ENCODE measurements at regions not wholly inside any gene's neighbourhood (a gene's known extent, or its start where the extent isn't known, plus 50 kb on each side); places are given as distances from the start of the nearest gene placed in this dataset.

DNA sequence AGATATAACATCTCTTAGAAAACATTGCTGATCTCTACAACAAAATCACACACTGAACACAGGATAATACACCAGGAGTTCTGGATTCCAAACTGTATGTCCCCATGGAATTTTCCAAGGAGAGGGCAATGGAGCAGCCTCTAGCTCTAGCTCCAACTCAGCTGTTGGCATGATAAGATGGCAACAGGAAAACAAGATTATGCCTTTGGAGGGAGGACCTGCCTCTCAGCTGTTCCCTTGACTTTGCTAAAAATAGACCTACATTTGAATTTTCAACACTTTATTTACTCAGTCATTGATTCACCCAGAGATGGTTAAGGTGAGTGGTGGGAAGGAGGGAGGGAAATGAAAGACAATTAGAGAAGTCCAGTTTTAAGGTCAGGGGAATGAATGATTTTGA is 246.7 kb downstream of the ALDH8A1 start:
- H3K4me3 ChIP-seq (ENCODE audit: low read depth in 1 of 5, low read length in 5 of 5) = no peak overlapping the region
- H3K4me1 ChIP-seq (ENCODE audit: control insufficient read depth in 5 of 5, insufficient read depth in 5 of 5, low read length in 5 of 5) = no peaks in the 10 kb centered on the region
- H3K27me3 ChIP-seq (ENCODE audit: control insufficient read depth in 5 of 5, insufficient read depth in 4 of 5, low read length in 5 of 5) = no peaks in the 10 kb centered on the region
- no peaks in the 10 kb centered on the region for H3K36me3 ChIP-seq (ENCODE audit: control insufficient read depth in 5 of 5, insufficient read depth in 5 of 5, low read length in 5 of 5)
- no peak overlapping the region for H3K27ac ChIP-seq (ENCODE audit: low read depth, low read length)
- no peaks in the 10 kb centered on the region for H3K9me3 ChIP-seq (ENCODE audit: control insufficient read depth in 5 of 5, low read length in 5 of 5)
- H3K9ac ChIP-seq (ENCODE audit: low read length in 5 of 5) = no peak overlapping the region

GRCh38 chr6:134702279-134702678 is 247.6 kb downstream of the ALDH8A1 start:
- Histone ChIP-seq H3K4me1 (ENCODE audit: control insufficient read depth in 5 of 5, insufficient read depth in 5 of 5, low read length in 5 of 5) (no peaks in the 10 kb centered on the region), H3K36me3 (ENCODE audit: control insufficient read depth in 5 of 5, insufficient read depth in 5 of 5, low read length in 5 of 5) (no peaks in the 10 kb centered on the region), H3K9ac (ENCODE audit: low read length in 5 of 5) (no peak overlapping the region), H3K27me3 (ENCODE audit: control insufficient read depth in 5 of 5, insufficient read depth in 4 of 5, low read length in 5 of 5) (no peaks in the 10 kb centered on the region), H3K4me3 (ENCODE audit: low read depth in 1 of 5, low read length in 5 of 5) (no peak overlapping the region), H3K9me3 (ENCODE audit: control insufficient read depth in 5 of 5, low read length in 5 of 5) (no peaks in the 10 kb centered on the region), H3K27ac (ENCODE audit: low read depth, low read length) (no peak overlapping the region)

GRCh38 chr6:134701301-134701700 is 248.6 kb downstream of the ALDH8A1 start:
- no peaks in the 10 kb centered on the region for H3K36me3 ChIP-seq (ENCODE audit: control insufficient read depth in 5 of 5, insufficient read depth in 5 of 5, low read length in 5 of 5)
- no peaks in the 10 kb centered on the region for H3K9me3 ChIP-seq (ENCODE audit: control insufficient read depth in 5 of 5, low read length in 5 of 5)
- H3K4me3 ChIP-seq (ENCODE audit: low read depth in 1 of 5, low read length in 5 of 5) = no peak overlapping the region
- no peak overlapping the region for H3K27ac ChIP-seq (ENCODE audit: low read depth, low read length)
- H3K9ac ChIP-seq (ENCODE audit: low read length in 5 of 5) = no peak overlapping the region
- no peaks in the 10 kb centered on the region for H3K27me3 ChIP-seq (ENCODE audit: control insufficient read depth in 5 of 5, insufficient read depth in 4 of 5, low read length in 5 of 5)
- H3K4me1 ChIP-seq (ENCODE audit: control insufficient read depth in 5 of 5, insufficient read depth in 5 of 5, low read length in 5 of 5) = no peaks in the 10 kb centered on the region

DNA sequence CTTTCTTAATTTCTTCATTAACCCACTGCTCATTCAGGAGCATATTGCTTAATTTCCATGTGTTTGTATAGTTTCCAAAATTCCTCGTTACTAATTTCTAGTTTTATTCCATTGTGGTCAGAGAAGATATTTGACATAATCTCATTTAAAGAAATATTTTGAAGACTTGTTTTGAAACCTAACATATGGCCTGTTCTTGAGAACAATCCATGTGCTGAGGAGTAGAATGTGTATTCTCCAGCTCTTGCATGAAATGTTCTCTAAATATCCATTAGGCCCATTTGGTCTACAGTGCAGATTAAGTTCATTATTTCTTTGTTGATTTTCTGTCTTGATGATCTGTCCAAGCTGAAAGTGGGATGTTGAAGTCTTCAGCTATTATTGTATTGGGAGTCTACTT is 251.7 kb downstream of the ALDH8A1 start:
- no peaks in the 10 kb centered on the region for H3K36me3 ChIP-seq (ENCODE audit: control insufficient read depth in 5 of 5, insufficient read depth in 5 of 5, low read length in 5 of 5)
- no peak overlapping the region for H3K4me3 ChIP-seq (ENCODE audit: low read depth in 1 of 5, low read length in 5 of 5)
- H3K27ac ChIP-seq (ENCODE audit: low read depth, low read length) = no peak overlapping the region
- no peaks in the 10 kb centered on the region for H3K4me1 ChIP-seq (ENCODE audit: control insufficient read depth in 5 of 5, insufficient read depth in 5 of 5, low read length in 5 of 5)
- H3K9me3 ChIP-seq (ENCODE audit: control insufficient read depth in 5 of 5, low read length in 5 of 5) = no peaks in the 10 kb centered on the region
- no peak overlapping the region for H3K9ac ChIP-seq (ENCODE audit: low read length in 5 of 5)
- H3K27me3 ChIP-seq (ENCODE audit: control insufficient read depth in 5 of 5, insufficient read depth in 4 of 5, low read length in 5 of 5) = no peaks in the 10 kb centered on the region

DNA sequence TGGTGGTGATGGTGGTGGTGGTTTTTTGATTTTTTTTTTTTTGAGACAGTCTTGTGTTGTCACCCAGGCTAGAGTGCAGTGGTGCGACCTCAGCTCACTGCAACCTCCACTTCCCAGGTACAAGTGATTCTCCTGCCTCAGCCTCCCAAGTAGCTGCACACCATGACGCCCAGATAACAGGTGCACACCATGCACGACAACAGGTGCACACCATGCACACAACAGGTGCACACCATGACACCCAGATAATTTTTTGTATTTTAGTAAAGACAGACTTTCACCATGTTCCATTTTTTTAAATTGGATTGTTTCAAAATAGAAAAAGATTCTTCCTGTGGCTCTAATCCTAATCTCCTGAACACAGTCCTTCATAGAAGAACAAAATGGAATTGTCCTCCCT is 257.9 kb downstream of the ALDH8A1 start:
- Histone ChIP-seq H3K4me1 (ENCODE audit: control insufficient read depth in 5 of 5, insufficient read depth in 5 of 5, low read length in 5 of 5) (no peaks in the 10 kb centered on the region), H3K27ac (ENCODE audit: low read depth, low read length) (no peak overlapping the region), H3K4me3 (ENCODE audit: low read depth in 1 of 5, low read length in 5 of 5) (no peak overlapping the region), H3K36me3 (ENCODE audit: control insufficient read depth in 5 of 5, insufficient read depth in 5 of 5, low read length in 5 of 5) (no peaks in the 10 kb centered on the region), H3K9ac (ENCODE audit: low read length in 5 of 5) (no peak overlapping the region), H3K9me3 (ENCODE audit: control insufficient read depth in 5 of 5, low read length in 5 of 5) (no peaks in the 10 kb centered on the region), H3K27me3 (ENCODE audit: control insufficient read depth in 5 of 5, insufficient read depth in 4 of 5, low read length in 5 of 5) (no peaks in the 10 kb centered on the region)

GRCh38 chr6:134691180-134691579 is 258.7 kb downstream of the ALDH8A1 start:
- Histone ChIP-seq H3K36me3 (ENCODE audit: control insufficient read depth in 5 of 5, insufficient read depth in 5 of 5, low read length in 5 of 5) (no peaks in the 10 kb centered on the region), H3K4me1 (ENCODE audit: control insufficient read depth in 5 of 5, insufficient read depth in 5 of 5, low read length in 5 of 5) (no peaks in the 10 kb centered on the region), H3K27me3 (ENCODE audit: control insufficient read depth in 5 of 5, insufficient read depth in 4 of 5, low read length in 5 of 5) (no peaks in the 10 kb centered on the region), H3K4me3 (ENCODE audit: low read depth in 1 of 5, low read length in 5 of 5) (no peak overlapping the region), H3K27ac (ENCODE audit: low read depth, low read length) (no peak overlapping the region), H3K9me3 (ENCODE audit: control insufficient read depth in 5 of 5, low read length in 5 of 5) (no peaks in the 10 kb centered on the region), H3K9ac (ENCODE audit: low read length in 5 of 5) (no peak overlapping the region)

- Histone ChIP-seq H3K9ac (ENCODE audit: low read length in 5 of 5) (no peak overlapping the region), H3K27me3 (ENCODE audit: control insufficient read depth in 5 of 5, insufficient read depth in 4 of 5, low read length in 5 of 5) (no peaks in the 10 kb centered on the region), H3K4me1 (ENCODE audit: control insufficient read depth in 5 of 5, insufficient read depth in 5 of 5, low read length in 5 of 5) (no peaks in the 10 kb centered on the region), H3K9me3 (ENCODE audit: control insufficient read depth in 5 of 5, low read length in 5 of 5) (no peaks in the 10 kb centered on the region), H3K27ac (ENCODE audit: low read depth, low read length) (no peak overlapping the region), H3K36me3 (ENCODE audit: control insufficient read depth in 5 of 5, insufficient read depth in 5 of 5, low read length in 5 of 5) (no peaks in the 10 kb centered on the region), H3K4me3 (ENCODE audit: low read depth in 1 of 5, low read length in 5 of 5) (no peak overlapping the region)
Observed at GRCh38 chr6:134690048-134690447, 259.9 kb downstream of the ALDH8A1 start.

GRCh38 chr6:134689641-134690040 is 260.3 kb downstream of the ALDH8A1 start:
- Histone ChIP-seq H3K9me3 (ENCODE audit: control insufficient read depth in 5 of 5, low read length in 5 of 5) (no peaks in the 10 kb centered on the region), H3K36me3 (ENCODE audit: control insufficient read depth in 5 of 5, insufficient read depth in 5 of 5, low read length in 5 of 5) (no peaks in the 10 kb centered on the region), H3K9ac (ENCODE audit: low read length in 5 of 5) (no peak overlapping the region), H3K27ac (ENCODE audit: low read depth, low read length) (no peak overlapping the region), H3K4me1 (ENCODE audit: control insufficient read depth in 5 of 5, insufficient read depth in 5 of 5, low read length in 5 of 5) (no peaks in the 10 kb centered on the region), H3K4me3 (ENCODE audit: low read depth in 1 of 5, low read length in 5 of 5) (no peak overlapping the region), H3K27me3 (ENCODE audit: control insufficient read depth in 5 of 5, insufficient read depth in 4 of 5, low read length in 5 of 5) (no peaks in the 10 kb centered on the region)

DNA sequence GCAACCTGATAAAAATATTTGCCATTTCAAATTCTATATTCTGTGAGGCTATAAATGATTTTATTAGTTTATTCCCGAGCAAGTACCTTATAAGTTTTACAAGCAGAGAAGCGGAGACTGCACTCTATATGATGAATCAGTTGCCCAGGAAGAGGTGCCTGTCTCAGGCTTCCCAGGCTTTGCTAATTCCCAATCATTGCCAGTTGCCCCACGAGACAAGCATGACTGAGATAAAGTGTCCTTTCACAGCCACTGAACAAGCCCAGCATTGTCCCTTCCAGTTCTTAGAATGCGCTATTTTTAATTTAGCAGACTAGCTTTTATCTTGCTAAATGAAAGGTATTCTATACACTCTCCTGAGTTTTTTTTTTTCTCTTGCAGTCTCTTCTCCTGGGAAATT is 260.7 kb downstream of the ALDH8A1 start:
- Histone ChIP-seq H3K36me3 (ENCODE audit: control insufficient read depth in 5 of 5, insufficient read depth in 5 of 5, low read length in 5 of 5) (no peaks in the 10 kb centered on the region), H3K9ac (ENCODE audit: low read length in 5 of 5) (no peak overlapping the region), H3K4me3 (ENCODE audit: low read depth in 1 of 5, low read length in 5 of 5) (no peak overlapping the region), H3K9me3 (ENCODE audit: control insufficient read depth in 5 of 5, low read length in 5 of 5) (no peaks in the 10 kb centered on the region), H3K4me1 (ENCODE audit: control insufficient read depth in 5 of 5, insufficient read depth in 5 of 5, low read length in 5 of 5) (no peaks in the 10 kb centered on the region), H3K27me3 (ENCODE audit: control insufficient read depth in 5 of 5, insufficient read depth in 4 of 5, low read length in 5 of 5) (no peaks in the 10 kb centered on the region), H3K27ac (ENCODE audit: low read depth, low read length) (no peak overlapping the region)

- Histone ChIP-seq H3K4me3 (ENCODE audit: low read depth in 1 of 5, low read length in 5 of 5) (no peak overlapping the region), H3K9me3 (ENCODE audit: control insufficient read depth in 5 of 5, low read length in 5 of 5) (no peaks in the 10 kb centered on the region), H3K27ac (ENCODE audit: low read depth, low read length) (no peak overlapping the region), H3K36me3 (ENCODE audit: control insufficient read depth in 5 of 5, insufficient read depth in 5 of 5, low read length in 5 of 5) (no peaks in the 10 kb centered on the region), H3K9ac (ENCODE audit: low read length in 5 of 5) (no peak overlapping the region), H3K4me1 (ENCODE audit: control insufficient read depth in 5 of 5, insufficient read depth in 5 of 5, low read length in 5 of 5) (no peaks in the 10 kb centered on the region), H3K27me3 (ENCODE audit: control insufficient read depth in 5 of 5, insufficient read depth in 4 of 5, low read length in 5 of 5) (no peaks in the 10 kb centered on the region)
Observed at GRCh38 chr6:134686071-134686470, 263.8 kb downstream of the ALDH8A1 start.

GRCh38 chr6:134684423-134684795 is 265.5 kb downstream of the ALDH8A1 start:
- H3K9ac ChIP-seq (ENCODE audit: low read length in 5 of 5) = no peak overlapping the region
- H3K27ac ChIP-seq (ENCODE audit: low read depth, low read length) = no peak overlapping the region
- H3K4me3 ChIP-seq (ENCODE audit: low read depth in 1 of 5, low read length in 5 of 5) = no peak overlapping the region
- H3K27me3 ChIP-seq (ENCODE audit: control insufficient read depth in 5 of 5, insufficient read depth in 4 of 5, low read length in 5 of 5) = no peaks in the 10 kb centered on the region
- no peaks in the 10 kb centered on the region for H3K36me3 ChIP-seq (ENCODE audit: control insufficient read depth in 5 of 5, insufficient read depth in 5 of 5, low read length in 5 of 5)
- H3K4me1 ChIP-seq (ENCODE audit: control insufficient read depth in 5 of 5, insufficient read depth in 5 of 5, low read length in 5 of 5) = no peaks in the 10 kb centered on the region
- no peaks in the 10 kb centered on the region for H3K9me3 ChIP-seq (ENCODE audit: control insufficient read depth in 5 of 5, low read length in 5 of 5)

Measured in subcutaneous abdominal adipose tissue (tissue), 5 donors.